Mammary epithelial cell (primary cell): ENCODE measurements at regions not wholly inside any gene's neighbourhood (a gene's known extent, or its start where the extent isn't known, plus 50 kb on each side); places are given as distances from the start of the nearest gene placed in this dataset.

ENCODE experiments used
- EZH2 ChIP-seq: IDR thresholded peaks from 2 replicates; pipeline ENCODE4 v1.6.1; 2012; ENCODE audit warnings: low read length, inconsistent platforms, borderline replicate concordance
- TF ChIP-seq, protein P1 (sequence below), 2 donors: IDR thresholded peaks in 1 of 2; conservative IDR thresholded peaks in 1 of 2; 2 replicates each; pipeline ENCODE4 v1.5.1; 2011 to 2012; ENCODE audit warnings: inconsistent platforms in 2 of 2, low read length in 2 of 2, mild to moderate bottlenecking in 2 of 2, control low read depth in 1 of 2, low read depth in 1 of 2; ENCODE audit not compliant: insufficient read depth in 1 of 2; ENCODE audit errors: extremely low read depth in 1 of 2

DNA sequence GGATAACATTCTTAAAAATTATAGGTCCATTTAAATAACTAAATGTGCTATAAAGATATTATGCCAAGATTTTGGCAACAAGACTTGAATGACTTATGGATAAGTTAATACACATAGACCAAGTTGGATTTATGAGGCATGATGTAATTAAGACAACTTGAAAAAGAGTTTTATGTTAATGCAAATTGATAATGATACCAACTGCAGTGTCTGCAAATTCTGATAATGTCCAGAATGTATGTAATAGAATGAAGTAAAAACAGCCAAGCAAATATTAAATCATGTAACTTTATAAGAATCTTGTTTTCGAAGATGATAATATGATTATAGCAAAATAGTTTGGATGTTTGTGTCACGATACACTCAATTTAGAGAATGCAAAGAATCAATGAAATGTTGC, 868.3 kb downstream of the DNAJB9 start:
- TF ChIP-seq, protein P1, sequence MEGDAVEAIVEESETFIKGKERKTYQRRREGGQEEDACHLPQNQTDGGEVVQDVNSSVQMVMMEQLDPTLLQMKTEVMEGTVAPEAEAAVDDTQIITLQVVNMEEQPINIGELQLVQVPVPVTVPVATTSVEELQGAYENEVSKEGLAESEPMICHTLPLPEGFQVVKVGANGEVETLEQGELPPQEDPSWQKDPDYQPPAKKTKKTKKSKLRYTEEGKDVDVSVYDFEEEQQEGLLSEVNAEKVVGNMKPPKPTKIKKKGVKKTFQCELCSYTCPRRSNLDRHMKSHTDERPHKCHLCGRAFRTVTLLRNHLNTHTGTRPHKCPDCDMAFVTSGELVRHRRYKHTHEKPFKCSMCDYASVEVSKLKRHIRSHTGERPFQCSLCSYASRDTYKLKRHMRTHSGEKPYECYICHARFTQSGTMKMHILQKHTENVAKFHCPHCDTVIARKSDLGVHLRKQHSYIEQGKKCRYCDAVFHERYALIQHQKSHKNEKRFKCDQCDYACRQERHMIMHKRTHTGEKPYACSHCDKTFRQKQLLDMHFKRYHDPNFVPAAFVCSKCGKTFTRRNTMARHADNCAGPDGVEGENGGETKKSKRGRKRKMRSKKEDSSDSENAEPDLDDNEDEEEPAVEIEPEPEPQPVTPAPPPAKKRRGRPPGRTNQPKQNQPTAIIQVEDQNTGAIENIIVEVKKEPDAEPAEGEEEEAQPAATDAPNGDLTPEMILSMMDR (conservative IDR thresholded peaks at IDR 0.05 in 1 of 2, IDR thresholded peaks at IDR 0.05 in 1 of 2; ENCODE audit: extremely low read depth in 1 of 2, insufficient read depth in 1 of 2, low read depth in 1 of 2, low read length in 2 of 2), result no peak
- no peak for TF ChIP-seq EZH2
